GM21529 (cell line): ENCODE measurements at regions not wholly inside any gene's neighbourhood (a gene's known extent, or its start where the extent isn't known, plus 50 kb on each side); places are given as distances from the start of the nearest gene placed in this dataset.

Source experiments
- ATAC-seq: cut with Tn5 transposase; IDR thresholded peaks from one replicate; pipeline ENCODE4 v1.9.1; 2021; ENCODE audit not compliant: unreplicated experiment

- no peak for ATAC-seq
Observed at GRCh38 chr14:97878727-97879126, 1081.5 kb downstream of the VRK1 start.

GRCh38 chr14:97887690-97888089 is 1090.5 kb downstream of the VRK1 start:
- ATAC-seq: no peak

- ATAC-seq: no peak
Observed at GRCh38 chr14:97888331-97888730, 1091.1 kb downstream of the VRK1 start.

DNA sequence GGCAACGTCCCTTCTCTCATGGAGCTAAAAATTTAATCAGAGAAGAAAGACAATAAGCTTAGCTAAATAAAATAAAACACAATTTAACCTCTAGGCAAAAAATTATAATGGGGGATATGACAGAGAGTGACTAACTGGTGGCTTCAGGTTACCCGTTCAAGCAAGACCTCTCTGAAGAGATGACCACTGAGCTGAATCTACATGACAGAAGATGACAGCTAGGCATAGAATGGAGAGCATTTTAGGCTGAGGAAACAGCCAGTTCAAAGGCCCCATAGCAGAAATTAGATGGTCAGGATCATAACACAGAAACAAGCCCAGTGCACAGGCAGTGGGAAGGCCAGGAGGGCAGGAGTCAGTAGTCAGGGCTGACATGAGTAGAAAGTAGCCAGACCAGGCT is 1094.3 kb downstream of the VRK1 start:
- ATAC-seq: no peak

DNA sequence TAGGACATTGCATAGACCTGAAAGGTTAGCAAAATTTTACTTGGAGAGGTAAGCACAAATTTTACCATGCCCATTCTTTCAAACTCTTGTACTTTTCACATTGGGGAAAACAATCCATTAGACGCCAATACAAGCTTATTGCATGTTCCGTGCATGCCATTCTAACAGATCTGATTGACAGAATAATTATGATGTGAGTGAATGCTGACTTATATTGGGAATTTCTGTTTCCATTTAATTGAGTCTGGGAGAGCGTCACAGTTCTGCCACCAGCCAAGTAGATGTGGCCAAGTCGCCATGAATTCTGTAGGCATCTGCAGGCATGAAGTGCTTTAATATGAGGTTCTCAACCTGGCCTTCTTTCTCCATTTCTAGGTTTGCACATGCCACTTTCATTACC is 1097.4 kb downstream of the VRK1 start:
- ATAC-seq: no peak

GRCh38 chr14:97900196-97900854 is 1103.1 kb downstream of the VRK1 start:
- ATAC-seq: no peak

GRCh38 chr14:97902630-97903029 is 1105.4 kb downstream of the VRK1 start:
- no peak for ATAC-seq

GRCh38 chr14:97903821-97904220 is 1106.6 kb downstream of the VRK1 start:
- no peak for ATAC-seq

GRCh38 chr14:97912217-97912616 is 1115.0 kb downstream of the VRK1 start:
- no peak for ATAC-seq

- ATAC-seq: no peak
Observed at GRCh38 chr14:97916100-97916499, 1118.9 kb downstream of the VRK1 start.

GRCh38 chr14:97916669-97917568 is 1119.7 kb downstream of the VRK1 start:
- no peak for ATAC-seq

DNA sequence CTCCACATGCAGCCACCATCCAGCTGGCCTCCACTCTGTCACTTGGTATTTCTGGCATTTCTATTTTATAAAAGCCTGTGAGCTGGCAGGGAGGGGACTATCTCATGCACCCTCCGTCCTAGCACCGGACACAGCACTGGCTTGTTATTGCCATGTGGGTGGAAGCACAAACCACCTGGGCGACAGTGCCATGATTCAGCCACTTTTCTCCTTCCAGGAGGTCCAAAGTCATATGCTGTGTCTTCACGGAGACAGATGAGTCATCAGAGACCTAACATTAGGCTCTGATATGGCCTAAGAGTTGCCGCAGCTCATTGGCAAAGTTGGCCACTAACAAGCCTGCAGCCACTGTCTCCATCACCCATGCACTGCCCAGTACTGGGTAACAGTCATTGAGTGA is 1123.0 kb downstream of the VRK1 start:
- no peak for ATAC-seq

- no peak for ATAC-seq
Observed at GRCh38 chr14:97921296-97921695, 1124.1 kb downstream of the VRK1 start.

GRCh38 chr14:97924922-97925613 is 1127.9 kb downstream of the VRK1 start:
- ATAC-seq: no peak

DNA sequence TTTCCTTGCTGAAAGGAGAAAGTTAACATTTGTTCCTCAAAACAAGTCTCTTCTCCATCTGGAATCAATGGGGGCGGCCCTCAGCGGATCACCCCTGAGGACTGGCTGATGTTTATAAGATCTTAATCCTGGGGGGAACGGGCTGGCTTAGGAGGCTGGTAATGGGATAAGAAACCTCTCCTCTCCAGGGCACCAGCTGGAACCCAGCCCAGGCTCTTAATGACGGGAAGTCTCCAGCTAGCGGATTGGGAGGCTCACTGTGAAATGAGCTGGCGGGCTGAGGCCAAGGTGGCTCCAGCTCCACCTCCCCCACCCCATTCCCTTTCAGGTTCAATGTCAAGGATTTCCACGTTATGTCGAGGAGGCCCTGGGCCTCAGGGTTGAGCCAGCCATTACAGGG is 1133.0 kb downstream of the VRK1 start:
- no peak for ATAC-seq

DNA sequence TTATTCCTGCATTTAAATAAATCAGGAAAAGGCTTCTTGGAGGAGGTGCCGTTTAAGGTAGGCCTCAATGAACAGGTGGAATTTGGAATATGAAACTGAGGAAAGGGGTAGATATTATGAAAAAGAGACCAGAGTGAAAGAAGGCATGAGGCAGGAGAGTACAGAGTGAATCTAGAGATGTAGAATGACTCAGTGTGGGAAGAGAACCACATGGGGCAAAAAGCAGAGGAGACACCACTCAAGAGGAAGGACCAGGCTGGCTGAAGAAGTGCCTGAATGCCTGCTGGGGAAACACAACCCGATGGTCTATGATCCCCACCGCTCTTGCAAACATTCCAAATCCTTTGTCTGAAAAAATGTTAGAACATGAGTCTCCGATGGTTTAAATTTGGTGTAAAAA is 1134.1 kb downstream of the VRK1 start:
- no peak for ATAC-seq

- ATAC-seq: no peak
Observed at GRCh38 chr14:97942921-97943320, 1145.7 kb downstream of the VRK1 start.

- no peak for ATAC-seq
Observed at GRCh38 chr14:97943619-97944018, 1146.4 kb downstream of the VRK1 start.

GRCh38 chr14:97944380-97944779 is 1147.2 kb downstream of the VRK1 start:
- no peak for ATAC-seq

DNA sequence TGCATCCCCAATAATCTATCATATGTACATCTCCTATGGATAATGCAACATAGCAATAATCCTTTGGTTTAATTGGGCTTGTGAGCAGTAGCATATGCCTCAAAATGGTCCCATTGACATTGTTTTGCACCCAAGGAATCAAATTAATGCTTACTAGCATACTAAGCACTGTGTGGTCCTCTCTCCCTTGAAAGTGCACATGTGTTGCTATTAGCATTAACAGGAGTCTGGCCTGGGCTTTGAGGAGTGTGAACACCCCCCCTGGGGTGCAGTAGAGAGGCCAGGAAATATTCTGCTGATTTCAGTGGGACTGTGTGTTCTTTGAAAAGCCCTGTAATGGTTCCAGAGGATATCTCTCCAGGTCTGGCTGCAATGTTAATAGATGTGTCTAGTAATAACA is 1148.4 kb downstream of the VRK1 start:
- no peak for ATAC-seq

DNA sequence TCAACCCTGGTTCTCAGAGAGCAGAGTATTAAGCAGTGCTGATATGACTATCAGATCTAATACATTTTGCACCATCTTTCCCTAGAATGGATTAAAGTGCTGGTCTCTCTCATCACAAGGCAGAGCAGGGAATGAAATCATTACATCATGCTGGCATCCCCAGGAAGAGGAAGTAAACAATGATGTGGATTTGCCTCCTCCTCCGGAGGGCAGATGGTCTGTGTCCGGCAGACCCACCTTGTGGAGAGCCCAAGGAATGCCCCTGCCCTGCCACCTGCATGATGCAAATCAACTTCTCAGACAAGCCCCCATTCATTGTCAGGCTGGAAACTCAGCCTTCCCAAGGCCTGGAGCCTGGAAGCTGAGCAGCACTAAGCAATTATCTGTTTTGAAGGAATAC is 1149.1 kb downstream of the VRK1 start:
- no peak for ATAC-seq

GRCh38 chr14:97946641-97947040 is 1149.5 kb downstream of the VRK1 start:
- ATAC-seq: no peak
